OCI-LY7 (cell line): ENCODE measurements at regions not wholly inside any gene's neighbourhood (a gene's known extent, or its start where the extent isn't known, plus 50 kb on each side); places are given as distances from the start of the nearest gene placed in this dataset.

Source experiments
- BruUV-seq: library from RNA; stranded (reverse); fragments of 400-500 nt; replicated peaks from 2 replicates; lab custom pipeline; 2021; lab: Mats Ljungman, UMichigan
- CTCF ChIA-PET: fragments of 300-600 bp; sonication (Branson Sonifier 250); formaldehyde crosslinking; loops from one replicate; lab custom pipeline; 2022; ENCODE audit warnings: antibody characterized with exemption; ENCODE audit not compliant: unreplicated experiment; lab: Charles Lee
- POLR2A ChIA-PET: fragments of 300-600 bp; sonication (Branson Sonifier 250); formaldehyde crosslinking; loops from one replicate; lab custom pipeline; 2022; ENCODE audit warnings: antibody characterized with exemption; lab: Charles Lee
- DNase-seq: peaks from one replicate; pipeline ENCODE4 v3.0.0-alpha.2; 2015; ENCODE audit warnings: low spot score
- H2AFZ ChIP-seq: fragments of 200-600 bp; sonication (generic), shearing (Covaris generic); 2 replicates; pipeline ENCODE4 v1.6.1; 2014; ENCODE audit warnings: mild to moderate bottlenecking, antibody characterized with exemption, low read length, moderate library complexity
- H3K27ac ChIP-seq: fragments of 200-600 bp; sonication (generic); 2 replicates; pipeline ENCODE4 v1.5.1; 2014; ENCODE audit warnings: mixed run types, low read depth, mild to moderate bottlenecking, moderate library complexity, low read length, inconsistent platforms; ENCODE audit not compliant: poor library complexity, severe bottlenecking
- H3K36me3 ChIP-seq: fragments of 200-600 bp; sonication (generic); 2 replicates; pipeline ENCODE4 v1.6.1; 2014; ENCODE audit warnings: mild to moderate bottlenecking, antibody characterized with exemption, low read length, moderate library complexity, mixed read lengths; ENCODE audit not compliant: insufficient read depth
- H3K4me1 ChIP-seq: fragments of 200-600 bp; sonication (generic); 2 replicates; pipeline ENCODE4 v1.5.1; 2014; ENCODE audit warnings: mild to moderate bottlenecking, low read length; ENCODE audit not compliant: insufficient read depth, poor library complexity, severe bottlenecking
- H3K4me2 ChIP-seq: fragments of 200-600 bp; sonication (generic); 2 replicates; pipeline ENCODE4 v1.6.1; 2014; ENCODE audit warnings: mild to moderate bottlenecking, low read length
- H3K4me3 ChIP-seq: fragments of 200-600 bp; sonication (generic); 2 replicates; pipeline ENCODE4 v1.5.1; 2014; ENCODE audit warnings: mild to moderate bottlenecking, low read depth, low read length; ENCODE audit not compliant: poor library complexity, severe bottlenecking
- H3K79me2 ChIP-seq: fragments of 200-600 bp; sonication (generic); 2 replicates; pipeline ENCODE4 v1.6.1; 2016; ENCODE audit warnings: low read depth, mild to moderate bottlenecking, low read length, moderate library complexity, mixed read lengths; ENCODE audit not compliant: insufficient read depth
- H3K9me2 ChIP-seq: fragments of 200-600 bp; sonication (generic); 2 replicates; pipeline ENCODE4 v1.6.1; 2016; ENCODE audit warnings: mild to moderate bottlenecking, low read length, mixed read lengths; ENCODE audit not compliant: insufficient read depth
- H3K9me3 ChIP-seq: fragments of 200-600 bp; sonication (generic); 2 replicates; pipeline ENCODE4 v1.6.1; 2014; ENCODE audit warnings: mild to moderate bottlenecking, mixed run types, low read length, mixed read lengths
- H4K20me1 ChIP-seq: fragments of 200-600 bp; sonication (generic); 2 replicates; pipeline ENCODE4 v1.6.1; 2014; ENCODE audit warnings: mild to moderate bottlenecking, antibody characterized with exemption, low read length, moderate library complexity, mixed read lengths; ENCODE audit not compliant: insufficient read depth
- CTCF ChIP-seq: fragments of 200-600 bp; sonication (generic); conservative IDR thresholded peaks from 2 replicates; pipeline ENCODE4 v1.5.1; 2014; ENCODE audit warnings: mild to moderate bottlenecking, antibody characterized with exemption, low read length, moderate library complexity, mixed read lengths
- EZH2phosphoT487 ChIP-seq: fragments of 200-600 bp; sonication (generic); IDR thresholded peaks from 2 replicates; pipeline ENCODE4 v1.6.1; 2018; ENCODE audit warnings: low read depth, borderline replicate concordance, mild to moderate bottlenecking, mixed run types, antibody characterized with exemption, low read length, moderate library complexity, mixed read lengths
- intact Hi-C: fragments of 100-400 bp; cut with micrococcal nuclease; formaldehyde crosslinking; loops from one replicate; pipeline ENCODE4 v1.10.0; 2022; ENCODE audit not compliant: unreplicated experiment

- H3K4me2 ChIP-seq = no peak overlapping the region
- intact Hi-C loops = no loop called here
- CTCF ChIA-PET = no interaction called here
These were observed 226.1 kb upstream of the SEMA3D start for GRCh38 chr7:85412912-85413311.

GRCh38 chr7:85407391-85407790, 220.5 kb upstream of the SEMA3D start:
- BruUV-seq = no TSS peak
- ChIA-PET POLR2A (no interaction called here), CTCF (no interaction called here)
- H3K36me3 ChIP-seq = no peaks in the 10 kb centered on the region
- no peaks in the 10 kb centered on the region for H3K79me2 ChIP-seq
- no peaks in the 10 kb centered on the region for H3K4me1 ChIP-seq
- no peak overlapping the region for H3K4me2 ChIP-seq
- intact Hi-C loops = no loop called here
- H3K9me2 ChIP-seq = no peaks in the 10 kb centered on the region
- no peak for DNase-seq
- H4K20me1 ChIP-seq = no peaks in the 10 kb centered on the region
- no peaks in the 10 kb centered on the region for H3K9me3 ChIP-seq
- H3K27ac ChIP-seq = no peak overlapping the region
- TF ChIP-seq EZH2phosphoT487 = no peak
- TF ChIP-seq CTCF = no peak
- H2AFZ ChIP-seq = no peak overlapping the region
- H3K4me3 ChIP-seq = no peak overlapping the region

More at GRCh38 chr7:85412912-85413311, 226.1 kb upstream of the SEMA3D start:
- Histone ChIP-seq H3K27ac (no peak overlapping the region), H3K4me1 (no peaks in the 10 kb centered on the region), H3K79me2 (no peaks in the 10 kb centered on the region), H3K9me3 (no peaks in the 10 kb centered on the region), H3K9me2 (no peaks in the 10 kb centered on the region), H3K36me3 (no peaks in the 10 kb centered on the region), H3K4me3 (no peak overlapping the region), H2AFZ (no peak overlapping the region), H4K20me1 (no peaks in the 10 kb centered on the region)
- POLR2A ChIA-PET = no interaction called here
- BruUV-seq = no TSS peak
- DNase-seq = no peak
- TF ChIP-seq EZH2phosphoT487 (no peak), CTCF (no peak)

GRCh38 chr7:85405016-85405902, 218.4 kb upstream of the SEMA3D start:
- intact Hi-C loops = no loop called here
- Histone ChIP-seq H3K9me2 (no peaks in the 10 kb centered on the region), H3K4me1 (no peaks in the 10 kb centered on the region), H3K27ac (no peak overlapping the region), H2AFZ (no peak overlapping the region), H3K4me3 (no peak overlapping the region), H3K36me3 (no peaks in the 10 kb centered on the region), H4K20me1 (no peaks in the 10 kb centered on the region), H3K4me2 (no peak overlapping the region), H3K79me2 (no peaks in the 10 kb centered on the region), H3K9me3 (no peaks in the 10 kb centered on the region)
- CTCF ChIA-PET = no interaction called here
- no peak for TF ChIP-seq EZH2phosphoT487
- no peak for TF ChIP-seq CTCF
- BruUV-seq = no TSS peak
- DNase-seq = no peak
- POLR2A ChIA-PET = no interaction called here
